ENCODE measurements at regions not wholly inside any gene's neighbourhood (a gene's known extent, or its start where the extent isn't known, plus 50 kb on each side); places are given as distances from the start of the nearest gene placed in this dataset.

GRCh38 chr18:67142604-67143003 lies 373.9 kb downstream of the DSEL start:
- intact Hi-C loops (cut with DNase I; ENCODE audit: low total_unique reads), result no loop called here
- H3K4me3 ChIP-seq (ENCODE audit: low read depth, poor library complexity, severe bottlenecking), result no peak overlapping the region
- TF ChIP-seq CTCF (IDR thresholded peaks at IDR 0.05), result no peak
- no peak for TF ChIP-seq POLR2A (IDR thresholded peaks at IDR 0.05)
- 84 to 86% methylated on average over 5 of the region's 5 CpGs for WGBS, 2 donors
- no peak for DNase-seq (ENCODE audit: low spot score in 2 of 2)

GRCh38 chr18:67140495-67140894 lies 376.0 kb downstream of the DSEL start:
- TF ChIP-seq POLR2A (IDR thresholded peaks at IDR 0.05) (no peak), CTCF (IDR thresholded peaks at IDR 0.05) (no peak)
- WGBS, 2 donors, result 74 to 81% methylated on average over 2 of the region's 2 CpGs
- no peak overlapping the region for H3K4me3 ChIP-seq (ENCODE audit: low read depth, poor library complexity, severe bottlenecking)
- no peak for DNase-seq (ENCODE audit: low spot score in 2 of 2)
- intact Hi-C loops (cut with DNase I; ENCODE audit: low total_unique reads), result no loop called here

- H3K4me3 ChIP-seq (ENCODE audit: low read depth, poor library complexity, severe bottlenecking), result no peak overlapping the region
- intact Hi-C loops (cut with DNase I; ENCODE audit: low total_unique reads), result no loop called here
- no peak for DNase-seq (ENCODE audit: low spot score in 2 of 2)
- 42 to 50% methylated on average over 1 of the region's 1 CpG for WGBS, 2 donors
- TF ChIP-seq CTCF (IDR thresholded peaks at IDR 0.05), result no peak
- no peak for TF ChIP-seq POLR2A (IDR thresholded peaks at IDR 0.05)
These were observed 376.6 kb downstream of the DSEL start for GRCh38 chr18:67139899-67140298.

- intact Hi-C loops (cut with DNase I; ENCODE audit: low total_unique reads), result no loop called here
- TF ChIP-seq CTCF (IDR thresholded peaks at IDR 0.05) (no peak), POLR2A (IDR thresholded peaks at IDR 0.05) (no peak)
- 36 to 58% methylated on average over 4 of the region's 4 CpGs for WGBS, 2 donors
- DNase-seq (ENCODE audit: low spot score in 2 of 2), result no peak
- H3K4me3 ChIP-seq (ENCODE audit: low read depth, poor library complexity, severe bottlenecking), result no peak overlapping the region
These were observed 380.5 kb downstream of the DSEL start for GRCh38 chr18:67135981-67136380.

GRCh38 chr18:67134911-67135310 lies 381.6 kb downstream of the DSEL start:
- no peak for DNase-seq (ENCODE audit: low spot score in 2 of 2)
- 60 to 76% methylated on average over 4 of the region's 4 CpGs for WGBS, 2 donors
- intact Hi-C loops (cut with DNase I; ENCODE audit: low total_unique reads), result no loop called here
- TF ChIP-seq CTCF (IDR thresholded peaks at IDR 0.05) (no peak), POLR2A (IDR thresholded peaks at IDR 0.05) (no peak)
- no peak overlapping the region for H3K4me3 ChIP-seq (ENCODE audit: low read depth, poor library complexity, severe bottlenecking)

- 53 to 76% methylated on average over 3 of the region's 3 CpGs for WGBS, 2 donors
- DNase-seq (ENCODE audit: low spot score in 2 of 2), result no peak
- H3K4me3 ChIP-seq (ENCODE audit: low read depth, poor library complexity, severe bottlenecking), result no peak overlapping the region
- no peak for TF ChIP-seq CTCF (IDR thresholded peaks at IDR 0.05)
- intact Hi-C loops (cut with DNase I; ENCODE audit: low total_unique reads), result no loop called here
These were observed 382.9 kb downstream of the DSEL start for GRCh38 chr18:67133669-67134068.

All from lower leg skin (tissue), 4 donors.